GM12875 (cell line): ENCODE measurements at regions not wholly inside any gene's neighbourhood (a gene's known extent, or its start where the extent isn't known, plus 50 kb on each side); places are given as distances from the start of the nearest gene placed in this dataset.
"Not testable (repeated sequence)": the region's sequence is repeated elsewhere in the genome, so short reads cannot be mapped to it uniquely, and the experiment has no call there.

Experiments
- H3K4me3 ChIP-seq: one replicate; pipeline ENCODE4 v1.5.1; 2011; ENCODE audit warnings: low read depth, low read length, control low read depth
- TF ChIP-seq, protein P1 (sequence below): IDR thresholded peaks from 2 replicates; pipeline ENCODE4 v1.5.1; 2011; ENCODE audit warnings: low read depth, mild to moderate bottlenecking, control low read depth, inconsistent platforms, low read length, moderate library complexity, borderline replicate concordance; ENCODE audit not compliant: insufficient read depth

DNA sequence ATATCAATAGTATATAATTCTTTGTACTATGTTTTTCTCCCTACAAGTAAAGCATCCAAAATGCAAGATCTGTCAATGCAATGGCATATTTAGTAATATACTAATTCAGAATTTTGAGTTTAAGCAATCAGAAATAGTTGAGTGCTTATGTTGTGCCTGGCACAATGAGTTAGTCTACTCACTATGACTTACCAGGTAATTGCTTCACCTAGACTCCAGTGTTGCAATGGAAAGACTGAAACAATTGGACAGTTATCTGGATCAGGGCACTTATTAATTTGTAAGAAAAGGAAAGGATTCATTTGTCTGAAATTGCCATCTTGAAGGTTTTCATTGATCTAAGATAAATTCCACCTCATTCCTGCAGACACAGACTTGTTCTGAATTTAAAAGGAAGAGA lies 97.6 kb upstream of the TCF4 start:
- H3K4me3 ChIP-seq = no peak overlapping the region
- TF ChIP-seq, protein P1, sequence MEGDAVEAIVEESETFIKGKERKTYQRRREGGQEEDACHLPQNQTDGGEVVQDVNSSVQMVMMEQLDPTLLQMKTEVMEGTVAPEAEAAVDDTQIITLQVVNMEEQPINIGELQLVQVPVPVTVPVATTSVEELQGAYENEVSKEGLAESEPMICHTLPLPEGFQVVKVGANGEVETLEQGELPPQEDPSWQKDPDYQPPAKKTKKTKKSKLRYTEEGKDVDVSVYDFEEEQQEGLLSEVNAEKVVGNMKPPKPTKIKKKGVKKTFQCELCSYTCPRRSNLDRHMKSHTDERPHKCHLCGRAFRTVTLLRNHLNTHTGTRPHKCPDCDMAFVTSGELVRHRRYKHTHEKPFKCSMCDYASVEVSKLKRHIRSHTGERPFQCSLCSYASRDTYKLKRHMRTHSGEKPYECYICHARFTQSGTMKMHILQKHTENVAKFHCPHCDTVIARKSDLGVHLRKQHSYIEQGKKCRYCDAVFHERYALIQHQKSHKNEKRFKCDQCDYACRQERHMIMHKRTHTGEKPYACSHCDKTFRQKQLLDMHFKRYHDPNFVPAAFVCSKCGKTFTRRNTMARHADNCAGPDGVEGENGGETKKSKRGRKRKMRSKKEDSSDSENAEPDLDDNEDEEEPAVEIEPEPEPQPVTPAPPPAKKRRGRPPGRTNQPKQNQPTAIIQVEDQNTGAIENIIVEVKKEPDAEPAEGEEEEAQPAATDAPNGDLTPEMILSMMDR = no peak

DNA sequence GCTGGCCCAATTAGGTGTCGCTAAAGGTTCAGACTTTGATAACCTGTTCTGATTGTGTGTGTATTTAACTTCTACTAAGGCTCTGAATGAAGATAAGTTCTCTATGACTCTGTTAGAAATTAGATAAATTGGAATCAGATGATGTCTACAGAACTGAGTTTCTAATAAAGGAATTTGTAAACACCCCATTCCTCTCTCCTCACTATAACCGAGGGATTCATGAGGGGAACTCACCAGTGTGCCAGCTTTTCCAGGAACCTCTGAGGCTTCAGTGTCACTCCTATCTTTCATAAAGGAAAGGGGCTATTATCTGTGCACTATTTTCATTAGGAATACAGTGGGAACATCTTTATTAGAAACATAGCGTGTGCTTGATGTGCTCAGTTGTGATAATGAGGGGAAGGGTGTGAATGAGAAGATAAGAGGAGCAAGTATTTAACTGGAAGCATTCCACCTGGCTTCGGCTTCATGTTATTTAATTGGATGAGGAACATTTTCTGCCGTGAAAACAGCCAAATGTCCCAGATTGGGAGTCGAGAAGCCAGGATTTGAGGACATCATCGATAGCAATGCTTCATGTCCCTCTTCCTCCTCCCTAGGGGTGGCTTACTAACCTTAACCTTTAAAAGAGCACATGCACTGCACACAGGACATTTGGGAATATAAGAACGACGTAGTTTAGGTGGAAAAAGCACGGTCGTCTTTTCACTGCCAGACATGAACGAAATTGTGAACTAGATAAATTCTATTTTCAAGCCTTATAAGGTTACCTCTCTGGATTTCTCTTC lies 84.8 kb upstream of the TCF4 start:
- TF ChIP-seq, protein P1 = no peak
- H3K4me3 ChIP-seq = no peak overlapping the region

DNA sequence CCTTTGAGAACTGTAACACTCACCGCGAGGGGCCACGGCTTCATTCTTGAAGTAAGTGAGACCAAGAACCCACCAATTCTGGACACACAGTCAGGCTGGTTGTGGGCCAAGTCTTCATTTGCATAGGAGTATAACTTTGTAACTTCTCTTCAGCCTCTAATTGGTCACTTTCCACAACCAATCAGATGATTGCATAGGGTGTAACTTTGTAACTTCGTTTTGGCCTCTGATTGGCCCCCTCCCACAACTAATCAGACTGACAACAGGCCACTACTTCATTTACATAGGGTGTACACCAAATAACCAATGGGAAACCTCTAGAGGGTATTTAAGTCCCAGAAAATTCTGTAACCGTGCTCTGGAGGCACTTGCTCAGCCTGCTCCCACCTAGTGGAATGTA lies 77.5 kb upstream of the TCF4 start:
- TF ChIP-seq, protein P1 = no peak
- H3K4me3 ChIP-seq = no peak overlapping the region

DNA sequence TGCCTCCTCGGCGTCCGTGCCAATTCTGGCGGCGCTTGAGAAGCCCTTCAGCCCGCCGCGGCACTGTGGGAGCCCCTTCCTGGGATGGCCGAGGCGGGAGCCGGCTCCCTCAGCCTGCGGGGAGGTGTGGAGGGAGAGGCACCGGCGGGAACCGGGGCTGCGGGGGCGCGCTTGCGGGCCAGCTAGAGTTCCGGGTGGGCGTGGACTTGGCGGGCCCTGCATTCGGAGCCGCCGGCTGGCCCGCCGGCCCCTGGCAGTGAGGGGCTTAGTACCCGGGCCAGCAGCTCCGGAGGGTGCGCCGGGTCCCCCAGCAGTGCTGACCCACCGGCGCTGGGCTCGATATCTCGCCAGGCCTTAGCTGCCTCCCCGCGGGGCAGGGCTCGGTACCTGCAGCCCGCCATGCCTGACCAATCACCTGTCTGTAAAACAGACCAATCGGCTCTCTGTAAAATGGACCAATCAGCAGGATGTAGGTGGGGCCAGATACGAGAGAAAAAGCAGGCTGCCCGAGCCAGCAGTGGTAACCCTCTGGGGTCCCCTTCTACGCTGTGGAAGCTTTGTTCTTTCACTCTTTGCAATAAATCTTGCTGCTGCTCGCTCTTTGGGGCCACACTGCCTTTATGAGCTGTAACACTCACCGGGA lies 76.9 kb upstream of the TCF4 start:
- not testable (repeated sequence) for H3K4me3 ChIP-seq

DNA sequence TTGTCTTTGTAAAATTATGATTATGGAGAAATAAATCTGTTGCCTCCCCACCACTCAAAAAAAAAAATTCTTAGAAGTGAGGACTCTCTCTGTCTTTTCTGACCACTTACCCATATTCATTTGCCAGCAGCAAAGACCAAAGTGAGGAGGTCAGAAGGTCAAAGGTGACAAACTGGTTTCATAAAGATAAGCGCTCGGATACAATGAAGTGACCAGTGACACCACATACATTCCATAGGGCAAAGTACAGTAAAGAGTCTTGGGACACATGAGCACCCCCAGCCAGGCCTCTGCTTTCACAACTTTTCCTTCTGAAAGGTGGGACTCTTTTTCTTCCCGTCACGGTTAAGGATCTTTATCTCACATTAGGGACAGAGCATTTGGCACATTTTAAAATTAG lies 75.9 kb upstream of the TCF4 start:
- no peak overlapping the region for H3K4me3 ChIP-seq
- TF ChIP-seq, protein P1 = no peak

DNA sequence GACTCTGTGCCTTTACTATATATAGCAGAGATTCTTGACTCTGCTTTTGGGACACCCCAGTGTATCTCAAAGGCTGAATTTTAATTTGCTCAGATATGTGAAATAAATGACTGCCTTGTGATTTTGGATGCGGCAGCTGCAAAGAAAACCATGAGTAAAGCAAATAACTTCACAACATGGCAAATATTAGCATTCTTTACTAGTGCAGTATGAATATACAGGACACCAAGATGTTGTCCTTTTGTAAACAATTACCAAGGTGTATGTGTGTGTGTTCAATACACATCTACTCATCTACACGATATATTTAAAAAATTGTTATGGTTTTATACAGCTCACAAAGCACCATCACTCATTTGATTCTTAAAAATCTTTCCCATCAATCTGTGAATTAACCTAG lies 70.6 kb upstream of the TCF4 start:
- no peak overlapping the region for H3K4me3 ChIP-seq
- TF ChIP-seq, protein P1 = no peak

DNA sequence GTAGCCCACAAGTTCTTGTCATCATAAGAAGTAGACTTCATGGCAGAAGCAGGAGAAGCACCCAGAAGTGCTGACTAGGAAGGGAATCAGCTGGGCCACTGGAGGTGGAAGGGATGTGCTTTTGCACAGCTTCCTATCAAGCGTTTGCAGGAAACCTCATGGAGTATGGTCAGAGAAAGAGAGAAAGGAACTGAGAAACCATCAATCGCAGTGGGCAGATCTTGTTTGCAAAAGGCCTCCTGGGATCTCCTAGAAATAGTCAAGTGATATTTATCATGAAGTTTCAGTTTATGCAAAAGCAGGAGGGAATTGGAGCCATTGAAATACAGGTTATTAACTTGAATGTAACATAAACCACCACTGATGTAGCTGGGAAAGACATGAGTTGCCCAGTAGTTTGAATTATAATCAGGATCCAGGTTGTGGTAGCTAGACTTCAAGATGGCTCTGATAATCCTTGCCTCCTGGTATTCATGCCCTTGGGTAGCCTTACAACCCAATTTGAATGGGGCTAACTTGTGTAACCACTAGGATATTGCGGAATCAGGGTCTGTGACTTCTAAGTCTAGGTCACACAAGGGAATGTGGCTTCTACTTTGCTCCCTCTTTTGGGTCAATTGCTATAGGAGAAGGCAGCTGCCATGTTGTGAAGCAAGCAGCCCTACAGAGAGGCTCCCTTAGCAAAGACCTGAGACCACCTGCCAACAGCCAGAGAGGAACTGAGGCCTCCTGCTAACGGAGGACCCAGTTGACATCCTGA lies 69.8 kb upstream of the TCF4 start:
- TF ChIP-seq, protein P1 = no peak

More for the DNA sequence above, 69.8 kb upstream of the TCF4 start:
- no peak overlapping the region for H3K4me3 ChIP-seq
